Cerebellar cortex (tissue), 1 donor: ENCODE measurements at regions not wholly inside any gene's neighbourhood (a gene's known extent, or its start where the extent isn't known, plus 50 kb on each side); places are given as distances from the start of the nearest gene placed in this dataset.
"Not testable (repeated sequence)": the region's sequence is repeated elsewhere in the genome, so short reads cannot be mapped to it uniquely, and the experiment has no call there.

Experiments
- DNase-seq: peaks from one replicate; pipeline ENCODE4 v3.0.0-alpha.2; 2015; ENCODE audit warnings: low spot score

GRCh38 chr13:18948664-18949488 lies 232.7 kb downstream of the TUBA3C start:
- no peak for DNase-seq

DNA sequence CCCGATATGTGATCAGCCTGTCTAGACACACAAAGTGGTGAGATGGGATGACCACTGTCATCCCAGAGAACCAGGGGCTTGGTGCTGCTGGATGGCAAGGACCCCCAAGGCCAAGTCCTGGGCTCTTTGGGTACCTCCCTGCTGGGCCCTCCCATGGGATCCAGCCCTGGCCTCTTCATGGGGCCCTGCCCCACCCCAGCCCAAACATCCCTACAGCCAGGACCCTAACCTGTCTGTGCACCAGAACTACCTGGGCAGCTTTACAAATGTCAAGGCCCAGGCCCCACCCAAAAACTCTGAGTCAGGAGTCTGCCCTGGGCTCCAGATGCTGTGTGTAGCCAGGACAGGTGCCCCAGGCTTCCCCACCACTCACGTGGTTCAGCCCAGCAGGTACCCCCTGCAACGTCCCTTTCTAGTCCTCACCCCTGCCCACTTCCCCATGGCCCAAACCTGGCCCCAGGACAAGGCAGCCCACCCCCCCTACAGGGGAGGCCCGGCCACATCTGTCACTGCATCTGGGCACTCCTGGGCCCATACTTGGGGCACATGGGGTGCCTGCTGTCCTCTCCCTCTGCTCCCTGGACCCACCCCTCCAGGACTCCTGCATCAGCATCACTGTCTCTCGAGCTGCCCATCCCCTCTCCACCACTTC lies 233.5 kb downstream of the TUBA3C start:
- DNase-seq, result no peak

DNA sequence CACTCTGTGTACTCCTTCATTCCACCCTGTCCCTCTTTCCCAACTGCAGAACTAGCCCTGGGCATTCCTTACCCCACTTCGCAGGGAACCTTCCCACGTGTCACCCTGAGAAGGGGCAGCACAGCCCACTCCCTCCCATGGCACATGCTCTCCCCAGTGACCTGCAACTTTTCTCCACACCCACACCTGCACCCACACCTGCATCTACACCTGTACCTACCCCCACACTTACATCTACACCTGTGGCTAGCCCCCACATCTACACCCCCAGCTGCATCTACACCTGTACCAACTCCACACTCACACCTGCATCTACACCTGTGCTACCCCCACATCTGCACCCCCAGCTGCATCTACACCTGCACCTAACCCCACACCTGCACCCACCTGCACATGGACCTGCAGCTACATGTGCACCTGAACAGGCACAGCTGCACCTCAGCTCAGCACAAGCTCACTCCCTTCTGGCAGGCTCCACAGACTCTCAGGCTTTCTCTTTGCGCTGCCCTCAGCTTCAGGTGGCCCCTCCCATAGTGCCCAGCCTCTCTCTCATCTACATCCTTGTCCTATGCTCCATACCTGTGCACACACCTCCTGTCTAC lies 234.1 kb downstream of the TUBA3C start:
- no peak for DNase-seq

- DNase-seq, result no peak
Observed at GRCh38 chr13:18946738-18947137, 234.9 kb downstream of the TUBA3C start.

DNA sequence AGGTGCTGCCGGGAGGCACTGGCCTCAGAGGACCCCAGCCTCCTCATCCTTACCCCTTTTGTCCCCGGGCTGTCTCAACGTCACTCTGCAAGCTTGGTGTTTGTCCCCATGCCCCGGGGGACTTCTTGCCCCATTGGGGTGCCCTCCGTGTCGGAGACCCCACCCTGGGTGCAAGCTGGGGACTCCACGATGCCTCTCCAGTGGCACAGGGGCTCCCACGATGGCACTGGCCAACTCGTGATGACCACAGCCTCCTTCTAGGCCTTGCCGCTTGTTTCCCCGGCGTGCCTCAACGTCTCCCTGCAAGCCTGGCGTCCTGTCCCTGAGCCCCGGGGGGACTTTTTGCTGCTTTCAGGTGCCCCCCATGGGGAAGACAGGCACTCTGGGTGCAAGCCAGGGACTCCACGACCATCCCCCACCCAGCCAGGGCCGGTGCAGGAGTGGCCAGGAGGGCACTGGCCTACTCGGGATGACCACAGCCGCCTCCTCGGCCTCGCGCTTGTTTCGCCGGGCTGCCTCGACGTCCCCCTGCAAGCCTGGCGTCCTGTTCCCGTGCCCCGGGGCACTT lies 237.0 kb downstream of the TUBA3C start:
- no peak for DNase-seq

DNA sequence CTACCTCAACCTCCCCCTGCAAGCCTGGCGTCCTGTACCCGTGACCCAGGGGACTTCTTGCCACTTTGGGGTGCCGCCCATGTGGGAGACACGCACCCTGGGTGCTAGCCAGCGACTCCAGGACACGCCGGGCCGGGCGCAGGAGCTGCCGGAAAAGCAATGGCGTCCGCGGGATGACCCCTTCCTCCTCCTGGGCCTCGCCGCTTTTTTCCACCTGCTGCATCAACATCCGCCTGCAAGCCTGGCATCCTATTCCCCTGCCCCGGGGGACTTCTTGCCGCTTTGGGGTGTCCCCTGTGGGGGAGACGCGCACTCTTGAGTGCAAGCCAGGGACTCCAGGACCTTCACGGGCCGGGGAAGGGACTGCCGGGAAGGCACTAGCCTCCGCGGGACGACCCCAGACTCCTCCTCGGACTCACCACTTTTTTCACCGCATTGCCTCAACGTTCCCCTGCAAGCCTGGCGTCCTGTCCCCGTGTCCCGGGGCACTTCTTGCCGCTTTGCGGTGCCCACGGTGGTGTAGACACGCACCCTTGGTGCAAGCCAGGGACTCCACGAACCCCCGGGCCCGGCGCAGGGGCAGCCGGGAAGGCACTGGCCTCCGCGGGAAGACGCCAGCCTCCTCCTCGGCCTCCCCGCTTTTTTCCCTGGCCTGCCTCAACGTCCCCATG lies 237.8 kb downstream of the TUBA3C start:
- DNase-seq, result no peak

GRCh38 chr13:18943273-18943672 lies 238.4 kb downstream of the TUBA3C start:
- DNase-seq, result no peak

DNA sequence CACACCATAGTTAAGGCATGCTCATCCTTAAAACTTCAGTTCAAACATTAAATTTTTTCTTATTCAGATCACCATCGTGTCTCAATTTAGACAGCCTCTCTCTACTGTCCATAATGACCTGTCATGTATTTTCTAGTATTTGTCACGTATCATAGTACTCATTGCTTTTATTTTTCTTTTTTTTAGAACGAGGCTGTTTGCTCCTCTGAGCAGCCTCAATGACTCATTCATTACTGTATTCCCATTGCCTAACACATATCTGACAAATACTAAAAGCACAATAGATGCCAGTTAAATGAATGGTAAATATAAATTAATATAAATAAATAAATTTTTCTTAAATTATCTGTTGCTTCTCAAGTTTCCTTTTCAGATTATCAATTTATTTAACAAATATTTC lies 245.5 kb downstream of the TUBA3C start:
- no peak for DNase-seq

DNA sequence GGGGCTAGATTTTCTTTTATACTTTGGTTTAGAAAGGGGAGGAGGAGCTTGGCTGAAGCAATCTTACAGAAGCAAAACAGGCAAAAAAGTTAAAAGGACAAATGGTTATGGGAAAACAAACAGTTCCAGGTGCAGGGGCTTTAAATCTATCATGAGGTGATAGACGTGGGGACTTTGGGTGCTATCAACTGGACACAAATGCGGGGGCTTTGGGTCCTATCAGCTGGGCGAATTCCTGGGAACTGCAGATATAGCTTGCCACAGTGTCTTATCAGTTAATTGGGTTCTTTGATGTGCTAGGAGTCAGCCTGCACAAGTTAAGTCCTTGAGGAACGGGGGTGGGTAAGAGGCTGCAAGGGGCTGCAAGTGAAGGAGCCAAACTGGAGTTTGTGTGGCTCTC lies 260.6 kb downstream of the TUBA3C start:
- DNase-seq, result no peak

- DNase-seq, result not testable (repeated sequence)
Observed at GRCh38 chr13:18905096-18905495, 276.5 kb downstream of the TUBA3C start.

DNA sequence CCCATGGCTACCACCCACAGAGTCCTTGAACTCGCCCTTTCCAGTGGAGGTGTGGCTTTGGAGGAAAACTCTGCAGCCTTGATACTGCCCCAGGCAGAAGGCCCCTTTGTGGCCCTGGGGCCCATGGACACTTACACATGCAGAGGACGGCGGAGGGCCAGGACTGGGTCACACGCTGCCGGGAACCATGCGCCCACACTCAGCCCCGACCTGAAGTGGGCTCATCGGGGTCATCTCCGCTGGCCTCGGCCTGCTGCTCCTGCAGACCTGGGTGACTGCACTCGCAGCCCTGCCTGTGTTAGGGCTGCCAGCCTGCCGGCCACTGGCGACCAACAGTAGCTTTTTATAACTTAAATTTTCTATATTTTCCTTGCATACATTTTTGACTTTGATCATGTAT lies 286.2 kb downstream of the TUBA3C start:
- DNase-seq, result not testable (repeated sequence)

GRCh38 chr13:18891242-18891641 lies 290.4 kb downstream of the TUBA3C start:
- DNase-seq, result not testable (repeated sequence)

- not testable (repeated sequence) for DNase-seq
Observed at GRCh38 chr13:18874875-18875789, 306.5 kb downstream of the TUBA3C start.

- not testable (repeated sequence) for DNase-seq
Observed at GRCh38 chr13:18870557-18870956, 311.1 kb downstream of the TUBA3C start.

GRCh38 chr13:18869365-18869764 lies 312.3 kb downstream of the TUBA3C start:
- not testable (repeated sequence) for DNase-seq

GRCh38 chr13:18837986-18838629 lies 343.5 kb downstream of the TUBA3C start:
- DNase-seq, result not testable (repeated sequence)

DNA sequence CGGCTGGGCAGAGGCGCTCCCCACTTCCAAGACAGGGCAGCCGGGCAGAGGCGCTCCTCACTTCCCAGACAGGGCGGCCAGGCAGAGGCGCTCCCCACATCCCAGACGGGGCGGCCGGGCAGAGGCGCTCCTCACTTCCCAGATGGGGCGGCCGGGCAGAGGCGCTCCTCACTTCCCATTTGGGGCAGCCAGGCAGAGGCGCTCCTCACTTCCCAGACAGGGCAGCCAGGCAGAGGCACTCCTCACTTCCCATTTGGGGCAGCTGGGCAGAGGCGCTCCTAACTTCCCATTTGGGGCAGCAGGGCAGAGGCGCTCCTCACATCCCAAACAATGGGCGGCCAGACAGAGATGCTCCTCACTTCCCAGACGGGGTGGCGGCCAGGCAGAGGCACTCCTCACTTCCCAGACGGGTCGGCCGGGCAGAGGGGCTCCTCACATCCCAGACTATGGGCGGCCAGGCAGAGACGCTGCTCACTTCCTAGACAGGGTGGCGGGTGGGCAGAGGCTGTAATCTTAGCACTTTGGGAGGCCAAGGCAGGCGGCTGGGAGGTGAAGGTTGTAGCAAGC lies 344.4 kb downstream of the TUBA3C start:
- DNase-seq, result not testable (repeated sequence)

DNA sequence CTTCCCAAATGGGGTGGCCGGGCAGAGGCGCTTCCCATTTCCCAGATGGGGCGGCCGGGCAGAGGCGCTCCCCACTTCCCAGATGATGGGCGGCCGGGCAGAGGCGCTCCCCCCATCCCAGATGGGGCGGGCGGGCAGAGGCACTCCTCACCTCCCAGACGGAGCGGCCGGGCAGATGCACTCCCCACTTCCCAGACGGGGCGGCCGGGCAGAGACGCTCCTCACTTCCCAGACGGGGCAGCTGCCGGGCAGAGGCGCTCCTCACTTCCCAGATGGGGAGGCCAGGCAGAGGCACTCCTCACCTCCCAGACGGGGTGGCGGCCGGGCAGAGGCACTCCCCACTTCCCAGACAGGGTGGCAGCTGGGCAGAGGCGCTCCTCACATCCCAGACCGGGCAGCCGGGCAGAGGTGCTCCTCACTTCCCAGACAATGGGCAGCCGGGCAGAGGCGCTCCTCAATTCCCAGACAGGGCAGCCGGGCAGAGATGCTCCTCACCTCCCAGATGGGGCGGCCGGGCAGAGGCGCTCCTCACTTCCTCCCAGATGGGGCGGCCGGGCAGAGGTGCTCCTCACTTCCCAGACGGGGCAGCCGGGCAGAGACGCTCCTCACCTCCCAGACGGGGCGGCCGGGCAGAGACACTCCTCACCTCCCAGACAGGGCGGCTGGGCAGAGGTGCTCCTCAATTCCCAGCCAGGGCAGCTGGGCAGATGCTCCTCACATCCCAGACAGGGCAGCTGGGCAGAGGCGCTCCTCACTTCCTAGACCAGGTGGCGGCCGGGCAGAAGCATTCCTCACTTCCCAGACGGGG lies 345.0 kb downstream of the TUBA3C start:
- not testable (repeated sequence) for DNase-seq

GRCh38 chr13:18835754-18836153 lies 345.9 kb downstream of the TUBA3C start:
- DNase-seq, result not testable (repeated sequence)
